SK-N-SH treated with all-trans-retinoic acid at 6 μM for 48 hours (cell line): ENCODE measurements at regions not wholly inside any gene's neighbourhood (a gene's known extent, or its start where the extent isn't known, plus 50 kb on each side); places are given as distances from the start of the nearest gene placed in this dataset.

Experiments used
- SNAI2 ChIP-seq: fragments of 250-450 bp; sonication (Bioruptor Pico); IDR thresholded peaks from 2 replicates; pipeline ENCODE4 v1.5.0; 2020; ENCODE audit warnings: mild to moderate bottlenecking, moderate library complexity
- TF ChIP-seq, protein P1 (sequence below): fragments of 250-450 bp; sonication (Bioruptor Pico); IDR thresholded peaks from 2 replicates; pipeline ENCODE4 v1.5.1; 2020; ENCODE audit warnings: low read depth, mild to moderate bottlenecking, moderate library complexity
- TF ChIP-seq, protein P2 (sequence below): fragments of 250-450 bp; sonication (Bioruptor Pico); IDR thresholded peaks from 2 replicates; pipeline ENCODE4 v1.8.0; 2020; ENCODE audit warnings: mild to moderate bottlenecking, moderate library complexity, borderline replicate concordance

- TF ChIP-seq SNAI2 (CRISPR knock-in tag) = no peak
- TF ChIP-seq, protein P1, sequence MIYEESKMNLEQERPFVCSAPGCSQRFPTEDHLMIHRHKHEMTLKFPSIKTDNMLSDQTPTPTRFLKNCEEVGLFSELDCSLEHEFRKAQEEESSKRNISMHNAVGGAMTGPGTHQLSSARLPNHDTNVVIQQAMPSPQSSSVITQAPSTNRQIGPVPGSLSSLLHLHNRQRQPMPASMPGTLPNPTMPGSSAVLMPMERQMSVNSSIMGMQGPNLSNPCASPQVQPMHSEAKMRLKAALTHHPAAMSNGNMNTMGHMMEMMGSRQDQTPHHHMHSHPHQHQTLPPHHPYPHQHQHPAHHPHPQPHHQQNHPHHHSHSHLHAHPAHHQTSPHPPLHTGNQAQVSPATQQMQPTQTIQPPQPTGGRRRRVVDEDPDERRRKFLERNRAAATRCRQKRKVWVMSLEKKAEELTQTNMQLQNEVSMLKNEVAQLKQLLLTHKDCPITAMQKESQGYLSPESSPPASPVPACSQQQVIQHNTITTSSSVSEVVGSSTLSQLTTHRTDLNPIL (CRISPR knock-in tag) = no peak
- TF ChIP-seq, protein P2, sequence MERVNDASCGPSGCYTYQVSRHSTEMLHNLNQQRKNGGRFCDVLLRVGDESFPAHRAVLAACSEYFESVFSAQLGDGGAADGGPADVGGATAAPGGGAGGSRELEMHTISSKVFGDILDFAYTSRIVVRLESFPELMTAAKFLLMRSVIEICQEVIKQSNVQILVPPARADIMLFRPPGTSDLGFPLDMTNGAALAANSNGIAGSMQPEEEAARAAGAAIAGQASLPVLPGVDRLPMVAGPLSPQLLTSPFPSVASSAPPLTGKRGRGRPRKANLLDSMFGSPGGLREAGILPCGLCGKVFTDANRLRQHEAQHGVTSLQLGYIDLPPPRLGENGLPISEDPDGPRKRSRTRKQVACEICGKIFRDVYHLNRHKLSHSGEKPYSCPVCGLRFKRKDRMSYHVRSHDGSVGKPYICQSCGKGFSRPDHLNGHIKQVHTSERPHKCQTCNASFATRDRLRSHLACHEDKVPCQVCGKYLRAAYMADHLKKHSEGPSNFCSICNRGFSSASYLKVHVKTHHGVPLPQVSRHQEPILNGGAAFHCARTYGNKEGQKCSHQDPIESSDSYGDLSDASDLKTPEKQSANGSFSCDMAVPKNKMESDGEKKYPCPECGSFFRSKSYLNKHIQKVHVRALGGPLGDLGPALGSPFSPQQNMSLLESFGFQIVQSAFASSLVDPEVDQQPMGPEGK (CRISPR knock-in tag) = no peak
Observed at GRCh38 chr2:155815275-155815674, 517.2 kb downstream of the NR4A2 start.
